ENCODE measurements at regions not wholly inside any gene's neighbourhood (a gene's known extent, or its start where the extent isn't known, plus 50 kb on each side); places are given as distances from the start of the nearest gene placed in this dataset.

DNA sequence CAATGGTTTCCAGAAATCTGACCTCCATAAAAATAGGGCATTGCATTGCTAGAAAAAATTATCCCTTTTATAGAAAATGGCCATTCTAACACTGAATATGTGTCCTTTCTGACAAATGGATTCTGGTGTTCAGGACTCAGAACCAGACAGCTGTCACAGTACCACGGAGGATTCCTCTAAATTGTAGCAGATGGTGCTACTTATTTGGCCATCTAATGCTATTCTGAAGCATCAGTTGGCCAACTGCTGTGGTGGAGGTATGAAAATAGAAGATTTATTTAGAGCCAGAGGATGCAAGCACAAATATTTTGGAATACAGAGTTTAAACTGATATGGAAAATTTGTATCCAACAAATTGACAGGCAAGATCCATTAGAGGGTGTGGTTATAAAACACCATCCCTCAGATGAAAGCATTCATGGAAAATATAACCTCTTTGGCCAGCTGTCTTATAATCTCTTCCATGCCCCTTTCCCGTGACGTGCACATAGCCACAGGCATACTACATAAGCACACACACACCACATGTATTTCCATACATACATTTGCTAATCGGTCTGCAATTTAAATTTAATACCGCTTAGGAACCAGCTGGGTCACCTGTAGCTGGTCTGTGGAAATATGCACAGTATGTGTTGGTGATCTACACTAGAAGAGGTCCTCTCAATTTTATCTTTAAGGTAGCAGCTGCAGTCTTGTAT, 302.7 kb upstream of the KCNMB2 start:
- TF ChIP-seq, protein P1, sequence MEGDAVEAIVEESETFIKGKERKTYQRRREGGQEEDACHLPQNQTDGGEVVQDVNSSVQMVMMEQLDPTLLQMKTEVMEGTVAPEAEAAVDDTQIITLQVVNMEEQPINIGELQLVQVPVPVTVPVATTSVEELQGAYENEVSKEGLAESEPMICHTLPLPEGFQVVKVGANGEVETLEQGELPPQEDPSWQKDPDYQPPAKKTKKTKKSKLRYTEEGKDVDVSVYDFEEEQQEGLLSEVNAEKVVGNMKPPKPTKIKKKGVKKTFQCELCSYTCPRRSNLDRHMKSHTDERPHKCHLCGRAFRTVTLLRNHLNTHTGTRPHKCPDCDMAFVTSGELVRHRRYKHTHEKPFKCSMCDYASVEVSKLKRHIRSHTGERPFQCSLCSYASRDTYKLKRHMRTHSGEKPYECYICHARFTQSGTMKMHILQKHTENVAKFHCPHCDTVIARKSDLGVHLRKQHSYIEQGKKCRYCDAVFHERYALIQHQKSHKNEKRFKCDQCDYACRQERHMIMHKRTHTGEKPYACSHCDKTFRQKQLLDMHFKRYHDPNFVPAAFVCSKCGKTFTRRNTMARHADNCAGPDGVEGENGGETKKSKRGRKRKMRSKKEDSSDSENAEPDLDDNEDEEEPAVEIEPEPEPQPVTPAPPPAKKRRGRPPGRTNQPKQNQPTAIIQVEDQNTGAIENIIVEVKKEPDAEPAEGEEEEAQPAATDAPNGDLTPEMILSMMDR (IDR thresholded peaks at IDR 0.05; ENCODE audit: low read depth, low read length), result no peak
- TF ChIP-seq POLR2A (IDR thresholded peaks at IDR 0.05; ENCODE audit: extremely low read depth, insufficient read length) (no peak), MYC (IDR thresholded peaks at IDR 0.05; ENCODE audit: low read depth, low read length) (no peak)
- TF ChIP-seq, protein P2, sequence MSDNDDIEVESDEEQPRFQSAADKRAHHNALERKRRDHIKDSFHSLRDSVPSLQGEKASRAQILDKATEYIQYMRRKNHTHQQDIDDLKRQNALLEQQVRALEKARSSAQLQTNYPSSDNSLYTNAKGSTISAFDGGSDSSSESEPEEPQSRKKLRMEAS (IDR thresholded peaks at IDR 0.05; ENCODE audit: low read depth, low read length), result no peak
- no peak overlapping the region for H3K4me3 ChIP-seq (ENCODE audit: low read depth, low read length)
- no peak for DNase-seq (ENCODE audit: low read depth)

DNA sequence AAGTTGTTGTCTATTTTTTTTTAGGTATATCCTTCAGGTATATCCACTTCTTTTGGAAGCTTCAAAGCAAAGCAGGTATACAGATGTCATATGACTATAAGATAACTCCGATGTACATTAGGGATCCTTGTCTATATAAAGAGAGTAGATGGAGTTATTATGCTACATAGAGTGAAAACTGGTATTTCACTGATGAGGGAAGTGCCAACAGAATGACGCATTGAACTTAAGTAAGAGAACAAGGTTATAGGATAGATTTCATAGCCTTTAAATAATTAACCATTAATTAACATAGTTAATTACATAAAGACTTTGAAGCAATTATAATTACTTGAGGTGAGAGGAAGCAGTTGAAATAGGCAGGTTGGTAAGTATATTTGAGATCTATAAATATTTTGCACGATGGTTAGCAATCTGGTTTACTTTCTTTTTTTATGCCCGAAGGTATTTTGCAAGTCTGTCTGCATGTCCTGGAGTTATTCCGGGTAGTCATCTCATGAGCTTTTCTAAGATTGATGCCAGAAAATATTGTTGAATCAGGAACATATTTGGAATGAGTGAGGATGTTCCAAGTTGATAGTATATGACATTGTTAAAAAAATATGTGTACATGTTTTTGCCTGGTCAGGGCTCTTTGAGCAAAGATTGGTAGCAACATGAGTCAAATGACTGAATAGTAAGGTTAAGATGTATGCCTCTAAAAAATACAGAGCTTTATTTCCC, 299.5 kb upstream of the KCNMB2 start:
- TF ChIP-seq, protein P1 (IDR thresholded peaks at IDR 0.05; ENCODE audit: low read depth, low read length), result no peak
- TF ChIP-seq POLR2A (IDR thresholded peaks at IDR 0.05; ENCODE audit: extremely low read depth, insufficient read length), result no peak
- TF ChIP-seq, protein P2 (IDR thresholded peaks at IDR 0.05; ENCODE audit: low read depth, low read length), result no peak
- no peak for TF ChIP-seq MYC (IDR thresholded peaks at IDR 0.05; ENCODE audit: low read depth, low read length)
- DNase-seq (ENCODE audit: low read depth), result no peak
- H3K4me3 ChIP-seq (ENCODE audit: low read depth, low read length), result no peak overlapping the region

DNA sequence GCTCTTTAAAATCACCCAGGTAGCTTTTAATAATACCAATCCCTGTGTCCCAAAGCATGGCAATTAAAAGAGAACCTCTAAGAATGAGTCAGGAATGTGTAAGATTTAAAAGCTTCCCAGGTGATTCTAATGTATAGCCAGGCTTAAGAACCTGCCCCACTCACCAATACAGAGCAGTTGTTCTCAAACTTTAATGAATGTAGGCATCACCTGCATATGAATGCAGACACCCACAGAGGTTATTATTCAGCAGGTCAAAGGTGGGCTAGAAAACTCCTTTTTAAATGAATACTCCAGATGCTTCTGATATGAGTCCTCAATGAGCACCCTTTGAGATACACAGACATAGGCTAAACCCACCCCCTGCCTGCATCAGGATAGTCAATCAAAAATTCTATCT, 298.1 kb upstream of the KCNMB2 start:
- TF ChIP-seq, protein P1 (IDR thresholded peaks at IDR 0.05; ENCODE audit: low read depth, low read length), result no peak
- TF ChIP-seq MYC (IDR thresholded peaks at IDR 0.05; ENCODE audit: low read depth, low read length), result no peak
- TF ChIP-seq POLR2A (IDR thresholded peaks at IDR 0.05; ENCODE audit: extremely low read depth, insufficient read length), result no peak
- TF ChIP-seq, protein P2 (IDR thresholded peaks at IDR 0.05; ENCODE audit: low read depth, low read length), result no peak
- no peak for DNase-seq (ENCODE audit: low read depth)
- H3K4me3 ChIP-seq (ENCODE audit: low read depth, low read length), result no peak overlapping the region

DNA sequence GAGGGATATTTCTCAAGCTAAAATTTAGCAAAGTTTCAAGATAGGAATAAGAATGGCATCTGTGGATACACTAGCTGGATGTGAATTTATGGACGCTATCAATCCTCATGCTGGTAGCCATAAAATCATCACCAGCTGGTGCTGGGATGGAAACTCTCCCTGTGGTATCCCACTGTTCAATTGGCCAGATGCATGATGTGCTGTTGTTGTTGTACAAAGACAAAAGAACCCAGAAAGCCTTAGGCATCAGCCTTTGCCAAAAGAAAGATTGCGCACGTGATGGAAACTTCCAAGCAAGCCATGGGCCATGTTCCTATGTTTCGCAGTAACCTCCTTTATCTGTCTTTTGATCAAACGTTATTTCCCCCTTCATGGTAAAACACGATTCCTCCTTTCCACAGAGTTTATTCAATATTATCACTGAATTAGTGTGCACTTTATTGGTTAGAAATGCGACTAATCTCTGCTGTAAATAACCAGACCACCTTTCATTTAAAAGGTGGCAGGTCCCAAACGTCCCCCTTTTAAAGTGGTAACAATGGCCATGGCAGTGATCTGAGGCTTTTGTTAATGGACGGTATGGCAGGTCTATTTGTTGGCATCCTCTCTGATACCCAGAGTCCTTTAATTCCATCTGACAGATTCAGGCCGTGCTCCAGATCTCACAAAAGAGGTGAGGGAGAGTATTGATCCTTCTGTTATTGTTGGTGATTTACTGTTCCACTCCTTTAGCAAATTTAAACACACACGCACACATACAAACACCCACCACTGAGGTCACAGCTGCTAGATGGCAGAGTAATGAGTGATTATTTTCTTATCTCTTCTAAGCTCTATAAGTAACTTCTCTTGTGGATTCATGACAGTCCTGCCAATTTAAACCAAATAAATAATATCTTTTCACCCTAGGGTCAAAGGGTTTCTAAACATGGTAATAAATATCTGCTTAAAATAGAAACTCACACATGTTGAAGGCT, 291.2 kb upstream of the KCNMB2 start:
- no peak for DNase-seq (ENCODE audit: low read depth)

DNA sequence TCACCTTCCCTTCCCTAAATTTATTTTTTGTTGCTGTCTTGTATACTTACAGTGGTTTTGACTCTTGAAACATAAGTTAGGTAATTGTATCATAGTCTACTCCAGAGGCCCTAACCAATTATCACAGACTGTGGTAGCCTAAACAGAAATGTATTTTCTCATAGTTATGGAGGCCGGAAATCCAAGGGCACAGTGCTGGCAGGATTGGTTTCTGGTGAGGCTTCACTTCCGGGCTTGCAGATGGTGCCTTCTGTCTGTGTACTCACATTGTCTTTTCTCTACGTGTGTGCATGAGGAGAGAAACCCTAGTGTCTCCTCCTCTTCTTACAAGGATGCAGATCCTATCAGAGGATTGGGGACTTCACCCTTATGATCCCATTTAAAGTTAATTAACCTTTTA, 290.2 kb upstream of the KCNMB2 start:
- no peak overlapping the region for H3K4me3 ChIP-seq (ENCODE audit: low read depth, low read length)
- TF ChIP-seq, protein P2 (IDR thresholded peaks at IDR 0.05; ENCODE audit: low read depth, low read length), result no peak
- TF ChIP-seq, protein P1 (IDR thresholded peaks at IDR 0.05; ENCODE audit: low read depth, low read length), result no peak
- TF ChIP-seq POLR2A (IDR thresholded peaks at IDR 0.05; ENCODE audit: extremely low read depth, insufficient read length) (no peak), MYC (IDR thresholded peaks at IDR 0.05; ENCODE audit: low read depth, low read length) (no peak)
- no peak for DNase-seq (ENCODE audit: low read depth)

More for the DNA sequence above, 291.2 kb upstream of the KCNMB2 start:
- TF ChIP-seq, protein P2 (IDR thresholded peaks at IDR 0.05; ENCODE audit: low read depth, low read length), result no peak
- TF ChIP-seq MYC (IDR thresholded peaks at IDR 0.05; ENCODE audit: low read depth, low read length), result no peak
- TF ChIP-seq, protein P1 (IDR thresholded peaks at IDR 0.05; ENCODE audit: low read depth, low read length), result no peak
- TF ChIP-seq POLR2A (IDR thresholded peaks at IDR 0.05; ENCODE audit: extremely low read depth, insufficient read length), result no peak
- H3K4me3 ChIP-seq (ENCODE audit: low read depth, low read length), result no peak overlapping the region
